NCI-H2196 treated with DMSO at 0.1 percent for 48 hours (cell line): ENCODE measurements at regions not wholly inside any gene's neighbourhood (a gene's known extent, or its start where the extent isn't known, plus 50 kb on each side); places are given as distances from the start of the nearest gene placed in this dataset.
A peak's percentile ranks its signal among the peaks of the same experiment; 100 is the strongest.
"Not testable (repeated sequence)": the region's sequence is repeated elsewhere in the genome, so short reads cannot be mapped to it uniquely, and the experiment has no call there.

Experiments
- DNase-seq: peaks from one replicate; lab custom pipeline; 2025; ENCODE audit not compliant: unreplicated experiment; lab: John Stamatoyannopoulos, UW

DNA sequence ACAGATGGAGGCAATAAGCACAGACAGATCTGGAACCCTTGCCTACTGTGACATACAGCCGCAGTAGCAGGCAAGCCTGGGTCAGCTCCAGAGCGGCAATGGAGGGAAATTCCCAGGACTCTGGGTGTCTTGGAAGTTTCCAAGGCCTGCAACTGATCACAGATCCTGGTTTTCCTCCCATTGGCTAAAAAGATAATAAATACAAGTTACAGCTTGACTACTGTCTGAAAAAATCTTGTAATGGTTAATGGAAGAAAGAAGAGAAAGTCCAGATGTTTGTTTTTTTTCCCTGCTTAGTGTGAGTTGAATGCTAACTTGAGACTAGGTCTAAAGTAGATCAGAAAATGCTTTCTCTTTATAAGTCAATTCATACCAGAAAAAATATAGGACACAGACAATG, 307.6 kb downstream of the ALDH8A1 start:
- no peak for DNase-seq

- peak; percentile 47 for DNase-seq
Observed at GRCh38 chr6:134640975-134641429, 308.9 kb downstream of the ALDH8A1 start.

DNA sequence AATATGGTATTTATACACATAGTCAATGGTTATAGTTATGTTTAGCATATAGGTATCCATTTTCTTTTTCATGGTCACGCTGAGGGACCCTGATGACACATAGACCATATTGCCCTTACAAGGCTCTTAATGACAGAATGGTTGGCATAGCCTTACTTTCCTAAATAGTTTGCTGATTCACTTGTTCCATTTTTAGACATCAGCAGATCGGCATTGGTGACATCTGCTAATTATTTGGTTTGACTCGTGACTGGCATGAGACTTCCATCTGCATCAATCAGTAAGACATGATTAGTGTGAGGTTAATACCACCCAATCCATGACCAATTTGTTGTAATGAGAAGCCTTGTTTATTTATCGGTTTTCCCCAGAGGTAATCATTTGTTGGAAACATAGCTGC, 309.7 kb downstream of the ALDH8A1 start:
- DNase-seq, result no peak

GRCh38 chr6:134637847-134638437, 312.0 kb downstream of the ALDH8A1 start:
- DNase-seq, result no peak

DNA sequence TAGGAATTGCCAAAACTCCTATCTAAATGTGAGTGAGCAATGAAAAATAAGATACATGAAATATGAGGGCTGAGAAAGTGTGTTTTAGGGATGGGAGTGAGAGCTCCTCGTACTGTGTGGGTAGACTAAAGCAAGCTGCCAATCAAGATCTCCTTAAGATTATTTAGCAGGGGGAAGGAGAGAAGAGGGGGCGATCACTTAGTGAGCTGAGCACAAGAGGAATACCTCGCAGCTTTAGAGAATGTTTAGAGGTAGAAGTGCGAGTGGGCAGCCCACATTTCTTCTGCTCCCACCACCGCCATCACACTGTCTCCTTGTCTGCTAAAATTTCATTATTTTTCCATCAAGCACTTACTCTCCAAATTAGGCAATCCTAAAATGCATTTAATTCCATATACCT, 312.6 kb downstream of the ALDH8A1 start:
- DNase-seq, result no peak

DNA sequence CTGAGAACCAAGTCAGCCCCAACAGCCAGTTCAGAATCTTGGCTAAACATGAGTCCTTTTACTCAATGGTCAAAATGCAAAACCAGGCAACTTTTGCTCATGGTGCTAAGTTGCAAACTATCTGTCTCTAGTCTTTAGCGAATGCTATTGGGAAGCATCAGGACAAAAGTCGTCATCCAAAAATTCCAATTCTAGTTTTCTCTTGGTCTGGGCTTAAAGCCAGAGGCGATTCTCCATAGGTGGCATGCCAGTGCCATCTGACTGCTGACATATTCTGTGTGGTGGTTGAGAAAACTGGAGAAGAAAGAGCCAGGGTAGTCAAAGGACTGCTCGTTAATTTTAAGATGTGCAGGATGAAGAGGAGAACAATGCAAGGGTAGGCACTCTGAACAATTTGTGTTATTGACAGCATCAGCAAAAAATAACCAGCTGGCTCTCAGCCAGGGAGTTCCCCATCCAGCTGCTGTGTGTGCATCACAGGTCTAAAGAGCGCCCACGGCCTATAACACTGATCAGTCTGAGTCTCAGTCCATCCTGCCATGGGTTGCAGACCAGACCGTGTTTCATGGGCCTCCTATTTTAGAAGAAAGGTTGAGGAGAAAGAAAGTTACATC, 313.6 kb downstream of the ALDH8A1 start:
- DNase-seq, result no peak

DNA sequence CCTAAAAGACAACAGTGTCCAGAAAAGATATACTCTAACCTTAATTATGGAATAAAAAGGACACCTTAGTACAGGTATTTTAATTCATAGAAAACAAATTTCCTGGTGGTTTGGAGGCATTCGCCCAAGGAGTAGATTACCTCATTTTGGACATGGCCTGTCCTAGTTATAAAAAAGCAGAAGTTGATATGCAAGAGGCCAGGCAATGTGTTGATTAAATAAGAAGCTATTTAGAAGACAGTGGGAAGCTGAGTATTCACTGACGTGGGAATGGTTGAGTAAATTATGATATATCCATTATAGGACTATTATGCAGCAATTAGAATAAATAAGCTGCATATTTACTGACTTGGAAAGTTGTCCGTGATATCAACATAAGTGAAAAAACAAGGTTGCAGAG, 314.9 kb downstream of the ALDH8A1 start:
- no peak for DNase-seq

GRCh38 chr6:134634466-134634865, 315.4 kb downstream of the ALDH8A1 start:
- no peak for DNase-seq

DNA sequence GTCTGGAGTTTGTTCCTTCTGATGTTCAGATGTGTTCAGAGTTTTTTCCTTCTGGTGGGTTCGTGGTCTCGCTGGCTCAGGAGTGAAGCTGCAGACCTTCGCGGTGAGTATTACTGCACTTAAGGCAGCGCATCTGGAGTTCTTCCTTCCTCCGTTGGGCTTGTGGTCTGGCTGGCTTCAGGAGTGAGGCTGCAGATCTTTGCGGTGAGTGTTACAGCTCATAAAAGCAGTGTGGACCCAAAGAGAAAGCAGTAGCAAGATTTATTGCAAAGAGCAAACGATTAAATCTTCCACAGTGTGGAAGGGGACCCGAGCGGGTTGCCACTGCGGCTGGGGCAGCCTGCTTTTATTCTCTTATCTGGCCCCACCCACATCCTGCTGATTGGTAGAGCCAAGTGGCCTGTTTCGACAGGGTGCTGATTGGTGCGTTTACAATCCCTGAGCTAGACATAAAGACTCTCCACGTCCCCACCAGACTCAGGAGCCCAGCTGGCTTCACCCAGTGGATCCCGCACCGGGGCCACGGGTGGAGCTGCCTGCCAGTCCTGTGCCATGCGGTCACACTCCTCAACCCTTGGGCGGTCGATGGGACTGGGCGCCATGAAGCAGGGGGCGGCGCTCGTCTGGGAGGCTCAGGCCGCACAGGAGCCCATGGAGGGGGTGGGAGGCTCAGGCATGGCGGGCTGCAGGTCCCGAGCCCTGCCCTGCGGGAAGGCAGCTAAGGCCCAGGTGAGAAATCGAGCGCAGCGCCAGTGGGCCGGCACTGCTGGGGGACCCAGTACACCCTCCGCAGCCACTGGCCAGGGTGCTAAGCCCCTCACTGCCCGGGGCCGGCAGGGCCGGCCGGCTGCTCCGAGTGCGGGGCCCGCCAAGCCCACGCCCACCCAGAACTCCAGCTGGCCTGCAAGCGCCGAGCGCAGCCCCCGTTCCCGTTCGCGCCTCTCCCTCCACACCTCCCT, 315.3 kb upstream of the SGK1 start:
- not testable (repeated sequence) for DNase-seq

- DNase-seq, result no peak
Observed at GRCh38 chr6:134632024-134632423, 314.1 kb upstream of the SGK1 start.

DNA sequence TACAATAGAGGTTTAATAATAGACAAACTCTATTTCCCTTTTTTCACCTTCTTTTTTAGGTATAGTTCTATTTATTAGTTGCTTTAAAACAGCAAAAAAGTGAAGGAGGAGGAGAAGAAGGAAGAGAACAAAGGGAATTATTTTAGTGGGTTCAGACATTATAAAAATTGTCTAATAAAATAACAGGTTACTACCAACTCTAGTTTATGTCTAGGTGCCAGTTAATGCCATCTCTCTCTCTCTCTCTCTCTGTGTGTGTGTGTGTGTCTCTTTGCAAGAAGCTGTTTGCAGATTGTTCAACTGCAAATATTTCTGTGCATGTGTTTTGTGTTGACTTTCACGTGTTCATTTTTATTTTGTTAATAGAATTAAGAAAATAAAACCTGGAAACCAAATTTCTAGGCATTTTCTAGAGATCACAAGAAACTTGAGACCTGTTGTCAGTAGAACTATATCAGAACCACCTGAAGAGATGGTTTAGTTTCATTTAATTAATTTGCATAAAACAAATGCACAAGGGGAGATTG, 313.5 kb upstream of the SGK1 start:
- DNase-seq, result no peak

DNA sequence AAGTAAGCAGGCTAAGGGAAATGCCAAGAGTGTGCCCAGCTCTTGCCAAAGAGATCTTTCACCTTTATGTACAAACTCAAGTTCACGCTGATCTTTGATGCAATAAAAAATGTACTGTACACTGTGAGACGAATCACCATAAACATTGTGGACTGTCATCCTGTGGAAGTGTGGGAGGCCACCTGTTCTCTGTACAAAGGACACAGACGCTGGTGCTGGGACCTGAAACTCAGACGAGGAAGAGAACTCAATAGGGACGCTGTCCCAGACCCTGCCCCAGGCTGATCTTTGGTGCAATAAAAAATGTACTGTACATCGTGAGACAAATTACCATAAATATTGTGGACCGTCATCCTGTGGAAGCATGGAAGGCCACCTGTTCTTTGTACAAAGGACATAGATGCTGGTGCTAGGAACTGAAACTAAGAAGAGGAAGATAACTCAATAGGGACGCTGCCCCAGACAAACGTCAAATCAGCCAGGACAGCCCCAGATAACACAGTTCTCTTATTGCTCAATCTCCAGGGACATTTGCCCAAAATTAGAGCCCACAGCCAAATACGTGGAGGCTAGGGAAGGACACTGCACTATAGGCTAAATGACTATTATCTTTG, 312.7 kb upstream of the SGK1 start:
- DNase-seq, result no peak

DNA sequence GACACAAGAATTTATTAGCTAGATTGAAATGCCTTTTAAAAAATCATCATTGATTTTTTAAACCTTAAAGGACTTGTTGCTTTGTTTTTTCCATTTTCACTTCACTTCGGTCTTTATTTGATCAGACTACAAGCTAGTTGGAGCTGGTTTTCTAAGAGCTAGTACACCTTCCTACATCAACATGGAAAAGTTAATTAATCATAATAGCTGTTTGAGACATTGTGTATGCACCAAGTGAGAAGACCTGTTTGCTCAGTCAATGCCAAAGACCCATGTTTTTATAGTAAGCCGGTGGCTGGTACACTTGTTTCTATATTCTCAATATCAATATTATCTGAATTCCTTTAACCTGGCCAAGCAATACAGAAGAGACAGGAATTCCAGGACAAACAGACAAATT, 310.2 kb upstream of the SGK1 start:
- no peak for DNase-seq

DNA sequence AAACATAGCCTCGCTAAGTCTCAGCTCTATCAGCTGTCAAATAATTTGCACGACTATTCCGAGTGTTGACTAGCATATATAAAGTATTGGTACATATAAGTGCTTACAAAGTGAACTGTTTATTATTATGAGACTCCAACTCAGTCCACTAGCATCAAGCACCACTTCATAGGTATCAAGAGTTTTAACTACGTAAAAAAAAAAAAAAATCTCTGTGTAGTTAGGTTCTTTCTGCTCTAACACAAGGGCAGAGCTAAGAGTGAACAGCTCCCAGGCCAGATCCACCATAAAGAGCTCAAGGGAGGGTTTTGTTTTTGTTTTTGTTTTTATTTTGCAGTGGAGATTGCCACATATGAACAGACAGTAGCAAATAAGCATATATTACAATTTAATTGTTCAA, 309.8 kb upstream of the SGK1 start:
- no peak for DNase-seq

DNA sequence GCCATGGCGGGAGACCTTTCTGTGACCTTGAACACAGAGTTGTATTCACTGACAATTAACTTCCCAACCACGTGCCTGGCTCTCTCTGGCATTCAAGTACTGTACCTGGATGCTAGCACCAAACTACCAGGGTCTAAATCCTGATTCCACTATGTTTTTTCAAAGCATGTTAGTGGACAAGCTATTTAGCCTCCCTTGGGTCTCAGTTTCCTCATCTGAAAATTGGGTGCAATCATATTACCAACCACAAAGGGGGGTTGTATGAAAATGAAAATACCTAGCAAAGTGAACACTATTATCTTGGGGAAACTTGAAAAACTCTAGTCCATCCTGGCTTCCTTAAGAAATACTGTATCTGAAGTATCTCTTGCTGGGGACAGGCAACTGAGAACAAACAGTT, 308.7 kb upstream of the SGK1 start:
- no peak for DNase-seq

DNA sequence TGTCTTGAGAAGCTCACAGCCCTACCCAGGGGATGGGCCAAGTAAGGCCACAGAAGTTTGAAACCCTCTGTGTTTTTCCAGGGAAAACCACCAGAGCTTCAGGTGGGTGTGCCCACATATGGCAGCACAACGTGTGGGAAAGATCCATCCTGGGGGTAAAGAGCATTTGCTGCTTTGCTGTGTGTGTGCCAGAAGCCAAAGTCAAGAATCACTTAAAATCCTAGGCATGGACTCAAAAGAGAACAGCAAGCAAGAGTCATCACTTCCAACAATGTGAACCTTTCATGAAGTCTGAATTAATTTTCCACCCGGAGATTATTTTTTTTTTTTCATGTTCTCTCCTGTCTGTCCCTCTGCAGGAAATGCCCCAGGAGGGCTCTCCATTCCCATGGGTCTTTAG, 308.2 kb upstream of the SGK1 start:
- no peak for DNase-seq

- no peak for DNase-seq
Observed at GRCh38 chr6:134624781-134625180, 306.9 kb upstream of the SGK1 start.

DNA sequence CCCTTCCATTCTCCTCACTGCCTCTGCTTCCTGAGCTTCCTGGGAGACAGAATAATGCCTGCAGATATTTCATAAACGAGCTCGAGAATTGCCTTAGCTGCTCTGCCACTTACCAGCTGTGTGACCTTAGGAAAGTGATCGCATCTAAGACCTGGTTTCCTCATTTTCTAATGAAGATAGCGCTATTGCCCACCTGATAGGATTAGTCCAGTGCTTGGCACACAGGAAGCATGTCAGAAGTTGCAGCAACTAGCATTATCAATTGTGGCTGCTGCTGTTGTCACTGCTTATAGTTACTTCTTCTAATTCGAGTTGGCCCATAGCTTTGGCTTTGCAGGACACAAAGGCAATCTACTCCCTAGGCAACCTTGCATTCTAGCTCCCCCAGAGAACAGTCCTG, 305.5 kb upstream of the SGK1 start:
- no peak for DNase-seq

DNA sequence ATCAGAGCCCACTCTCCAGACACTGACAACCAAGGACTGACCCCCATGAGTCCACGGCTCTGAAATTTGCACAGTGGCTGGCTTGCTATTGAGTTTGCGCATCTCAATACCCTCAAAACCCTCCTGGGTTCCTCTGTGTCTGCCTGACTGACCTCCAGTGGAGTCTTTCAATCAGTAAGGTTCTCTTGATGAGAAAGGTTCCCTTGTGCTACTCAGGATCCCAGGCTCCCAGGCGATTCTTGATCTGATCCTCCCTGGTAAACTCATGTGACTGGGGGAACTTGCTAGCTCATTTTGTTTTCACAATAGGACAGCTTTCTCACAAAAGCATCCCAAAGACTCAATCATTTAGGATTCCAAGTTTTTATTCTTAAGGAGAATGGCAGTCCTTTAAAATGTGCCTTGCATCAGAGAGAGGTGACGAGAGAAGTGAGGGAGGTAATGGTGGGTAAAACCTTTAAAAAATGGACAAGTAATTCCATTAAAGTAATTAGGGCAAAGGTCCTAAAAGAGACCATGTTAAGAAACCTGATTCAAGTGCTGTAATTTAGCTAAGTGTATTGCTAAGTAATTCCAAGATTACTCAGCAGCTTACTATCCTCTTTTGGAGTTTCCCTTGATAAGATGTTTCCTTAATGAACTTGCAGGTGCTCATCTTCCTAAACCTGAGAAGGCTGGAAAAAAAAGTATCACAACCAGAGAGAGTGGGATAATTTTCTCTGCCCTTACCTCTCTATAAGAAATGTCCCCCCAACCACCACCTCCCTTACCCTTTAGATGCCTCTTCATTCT, 304.7 kb upstream of the SGK1 start:
- no peak for DNase-seq

DNA sequence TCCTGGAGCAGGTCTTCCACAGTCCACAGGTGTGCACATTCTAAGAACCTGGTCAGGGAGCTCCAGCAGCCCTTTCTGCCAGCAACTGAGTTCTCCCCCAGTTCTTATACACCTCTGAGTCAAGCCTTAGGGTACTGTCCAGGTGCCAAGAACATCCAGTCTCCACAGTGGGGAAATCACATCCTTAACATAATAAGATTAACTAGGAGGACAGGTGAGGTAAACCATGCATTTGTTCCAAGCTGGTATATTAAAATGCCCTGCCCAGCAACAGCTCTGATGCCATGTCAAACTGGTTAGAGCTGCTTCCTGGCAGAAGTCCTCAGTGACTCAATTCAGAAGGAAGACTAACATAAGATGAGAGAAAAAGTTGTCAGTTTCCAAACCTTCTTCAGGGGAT, 303.9 kb upstream of the SGK1 start:
- DNase-seq, result no peak

- DNase-seq, result no peak
Observed at GRCh38 chr6:134619789-134620188, 301.9 kb upstream of the SGK1 start.
